Mucosa of descending colon (tissue), 3 donors: ENCODE measurements at regions not wholly inside any gene's neighbourhood (a gene's known extent, or its start where the extent isn't known, plus 50 kb on each side); places are given as distances from the start of the nearest gene placed in this dataset.
"Not testable (repeated sequence)": the region's sequence is repeated elsewhere in the genome, so short reads cannot be mapped to it uniquely, and the experiment has no call there.

Experiments used
- ATAC-seq: fragments of 200-7000 bp; cut with Tn5 transposase; one replicate; pipeline ENCODE4 v1.9.1; 2020; ENCODE audit warnings: mild to moderate bottlenecking, moderate library complexity
- DNase-seq, 3 donors: peaks; one replicate each; pipeline ENCODE4 v3.0.0-alpha.2; 2020
- H3K36me3 ChIP-seq: fragments of 200-600 bp; one replicate; pipeline ENCODE4 v1.8.0; 2021; ENCODE audit warnings: low read depth, mild to moderate bottlenecking
- H3K4me1 ChIP-seq: fragments of 200-600 bp; one replicate; pipeline ENCODE4 v1.8.0; 2021; ENCODE audit warnings: low read depth, mild to moderate bottlenecking
- H3K4me3 ChIP-seq: fragments of 200-600 bp; one replicate; pipeline ENCODE4 v1.8.0; 2021; ENCODE audit warnings: mild to moderate bottlenecking
- H3K9me3 ChIP-seq: fragments of 200-600 bp; one replicate; pipeline ENCODE4 v1.8.0; 2021; ENCODE audit warnings: mild to moderate bottlenecking
- intact Hi-C, 2 donors: fragments of 100-400 bp; cut with DNase I in 1 of 2; cut with micrococcal nuclease in 1 of 2; formaldehyde crosslinking; loops; one replicate each; pipeline versions ENCODE4 v1.11.0 to v1.11.1; 2022; cut with DNase I, micrococcal nuclease
- TF ChIP-seq, protein P1 (sequence below): fragments of 200-600 bp; IDR thresholded peaks from one replicate; pipeline ENCODE4 v1.8.0; 2022; ENCODE audit warnings: antibody characterized with exemption, mild to moderate bottlenecking
- donor health status: DM: no; HTN: no; CAD: no; lungs with moderate emphysema.
- donor health status: DM: no; HTN: no; CAD: no.
- donor health status: DM: no; HTN: yes; CAD: no.

- H3K4me3 ChIP-seq: no peak overlapping the region
- TF ChIP-seq, protein P1, sequence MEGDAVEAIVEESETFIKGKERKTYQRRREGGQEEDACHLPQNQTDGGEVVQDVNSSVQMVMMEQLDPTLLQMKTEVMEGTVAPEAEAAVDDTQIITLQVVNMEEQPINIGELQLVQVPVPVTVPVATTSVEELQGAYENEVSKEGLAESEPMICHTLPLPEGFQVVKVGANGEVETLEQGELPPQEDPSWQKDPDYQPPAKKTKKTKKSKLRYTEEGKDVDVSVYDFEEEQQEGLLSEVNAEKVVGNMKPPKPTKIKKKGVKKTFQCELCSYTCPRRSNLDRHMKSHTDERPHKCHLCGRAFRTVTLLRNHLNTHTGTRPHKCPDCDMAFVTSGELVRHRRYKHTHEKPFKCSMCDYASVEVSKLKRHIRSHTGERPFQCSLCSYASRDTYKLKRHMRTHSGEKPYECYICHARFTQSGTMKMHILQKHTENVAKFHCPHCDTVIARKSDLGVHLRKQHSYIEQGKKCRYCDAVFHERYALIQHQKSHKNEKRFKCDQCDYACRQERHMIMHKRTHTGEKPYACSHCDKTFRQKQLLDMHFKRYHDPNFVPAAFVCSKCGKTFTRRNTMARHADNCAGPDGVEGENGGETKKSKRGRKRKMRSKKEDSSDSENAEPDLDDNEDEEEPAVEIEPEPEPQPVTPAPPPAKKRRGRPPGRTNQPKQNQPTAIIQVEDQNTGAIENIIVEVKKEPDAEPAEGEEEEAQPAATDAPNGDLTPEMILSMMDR: no peak
- DNase-seq (no peak), ATAC-seq (no peak)
- no peaks in the 10 kb centered on the region for H3K9me3 ChIP-seq
- H3K36me3 ChIP-seq: no peaks in the 10 kb centered on the region
- no peaks in the 10 kb centered on the region for H3K4me1 ChIP-seq
- intact Hi-C loops: no loop called here
These were observed 133.2 kb upstream of the IGFBP3 start for GRCh38 chr7:46054272-46054671.

- TF ChIP-seq, protein P1: no peak
- Histone ChIP-seq H3K9me3 (no peaks in the 10 kb centered on the region), H3K4me1 (no peaks in the 10 kb centered on the region), H3K36me3 (no peaks in the 10 kb centered on the region), H3K4me3 (no peak overlapping the region)
- no peak for ATAC-seq
- DNase-seq: no peak
- intact Hi-C loops: no loop called here
These were observed 126.5 kb upstream of the IGFBP3 start for GRCh38 chr7:46047581-46047980.

DNA sequence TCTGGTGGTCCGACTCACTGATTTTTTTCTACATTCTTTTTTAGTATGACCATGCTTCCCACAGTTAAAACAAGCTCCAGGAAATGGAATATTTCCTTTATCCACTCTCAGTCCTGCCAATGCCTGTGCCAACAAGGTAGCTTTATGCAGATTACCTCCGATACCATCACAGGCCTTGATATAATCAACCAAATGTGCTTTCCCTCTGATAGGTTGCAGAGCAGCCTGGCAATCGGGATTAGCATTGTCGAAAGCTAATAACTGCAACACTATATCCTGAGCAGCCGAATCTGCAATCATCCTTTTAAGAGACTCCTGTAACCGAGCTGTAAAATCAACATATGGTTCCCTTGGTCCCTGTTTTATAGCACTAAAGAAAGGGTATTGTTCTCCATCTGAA lies 122.3 kb upstream of the IGFBP3 start:
- H3K4me3 ChIP-seq, intact Hi-C loops, H3K4me1 ChIP-seq, DNase-seq, H3K9me3 ChIP-seq, H3K36me3 ChIP-seq, ATAC-seq: not testable (repeated sequence)

- intact Hi-C loops, ATAC-seq, DNase-seq, H3K4me1 ChIP-seq, H3K9me3 ChIP-seq, H3K4me3 ChIP-seq, H3K36me3 ChIP-seq: not testable (repeated sequence)
These were observed 118.7 kb upstream of the IGFBP3 start for GRCh38 chr7:46039813-46040212.

DNA sequence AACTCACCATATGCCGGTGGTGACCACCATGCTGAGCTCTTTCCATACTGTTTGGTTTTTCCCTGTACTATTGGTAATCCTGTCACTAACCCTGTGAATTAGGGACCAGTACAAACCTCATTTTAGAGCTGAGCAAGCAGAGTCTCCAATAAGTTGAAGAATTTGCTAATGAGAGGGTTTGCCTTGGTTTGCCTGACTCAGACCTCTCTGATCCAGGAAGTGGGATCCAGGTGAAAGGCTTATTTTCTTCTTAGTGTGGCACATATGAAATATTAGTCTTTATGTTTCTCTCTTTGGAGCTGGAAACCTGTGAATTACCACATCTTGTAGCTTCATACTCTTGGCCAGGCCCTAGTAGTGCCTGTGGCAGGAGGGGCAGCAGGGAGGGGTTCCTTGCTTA lies 114.1 kb upstream of the IGFBP3 start:
- ATAC-seq: no peak
- Histone ChIP-seq H3K4me3 (no peak overlapping the region), H3K9me3 (no peaks in the 10 kb centered on the region), H3K36me3 (no peaks in the 10 kb centered on the region), H3K4me1 (no peaks in the 10 kb centered on the region)
- no peak for DNase-seq
- intact Hi-C loops: no loop called here
- TF ChIP-seq, protein P1: no peak

DNA sequence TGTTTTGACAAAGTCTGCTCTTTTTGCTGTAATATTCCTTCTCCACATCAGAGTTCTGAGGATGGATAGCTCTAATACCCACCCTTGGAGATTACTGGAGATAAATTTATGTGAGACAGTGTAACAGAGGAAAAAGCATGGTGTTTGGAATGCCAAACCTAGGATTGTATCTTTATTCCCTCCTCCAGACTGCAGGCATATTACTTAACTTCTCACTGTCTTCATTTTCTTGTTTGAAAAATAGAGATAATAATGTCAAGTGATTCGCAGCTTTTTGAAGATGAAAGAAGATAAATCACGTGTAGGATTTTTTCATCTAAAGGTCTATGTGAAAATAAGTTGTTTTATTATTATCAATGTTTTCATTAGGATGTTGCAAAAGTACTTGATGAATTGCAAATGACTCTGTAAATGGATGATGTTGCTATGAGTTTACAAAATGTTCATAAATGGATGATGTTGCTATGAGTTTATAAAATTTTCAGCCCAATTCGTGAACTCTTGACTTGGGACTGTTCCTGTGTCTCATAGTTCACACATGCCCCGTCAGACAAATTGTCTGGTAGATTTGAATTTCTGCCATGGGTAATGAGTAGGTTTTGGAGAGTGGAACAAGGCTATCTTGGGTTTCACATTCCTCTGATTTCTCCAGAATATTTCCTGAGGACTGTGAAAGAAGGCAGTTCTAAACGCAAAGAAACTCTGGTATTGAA lies 113.1 kb upstream of the IGFBP3 start:
- no peaks in the 10 kb centered on the region for H3K36me3 ChIP-seq
- no peak overlapping the region for H3K4me3 ChIP-seq
- DNase-seq (no peak), ATAC-seq (no peak)
- TF ChIP-seq, protein P1: no peak
- intact Hi-C loops: loop anchor here in 1 of 2 donors (5.0 kb wide), 1 partner anchor 193 kb away; no protein-coding TSS in a partner anchor
- H3K9me3 ChIP-seq: no peaks in the 10 kb centered on the region
- no peaks in the 10 kb centered on the region for H3K4me1 ChIP-seq

DNA sequence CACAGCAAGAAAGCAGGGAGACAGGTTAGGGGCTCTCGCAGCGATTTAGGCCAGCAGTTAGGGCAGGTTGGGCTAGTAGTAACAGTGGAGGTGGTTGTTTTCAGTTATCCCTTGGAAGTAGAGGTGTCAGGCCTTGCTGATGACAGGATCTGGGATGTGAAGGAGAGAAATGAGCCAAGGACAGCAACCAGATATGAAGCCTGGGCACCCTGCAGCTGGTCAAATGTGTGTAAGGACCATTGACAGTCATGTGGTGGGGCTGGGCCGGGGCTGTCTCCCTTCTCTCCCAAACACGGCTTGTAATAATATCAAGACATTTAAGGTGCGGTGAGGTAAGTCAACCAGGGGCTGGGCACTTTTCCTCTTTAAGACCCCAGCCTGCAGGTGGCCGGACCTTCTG lies 112.5 kb upstream of the IGFBP3 start:
- no peaks in the 10 kb centered on the region for H3K36me3 ChIP-seq

More for the DNA sequence above, 112.5 kb upstream of the IGFBP3 start:
- TF ChIP-seq, protein P1: no peak
- no peak for ATAC-seq
- H3K4me1 ChIP-seq: no peaks in the 10 kb centered on the region
- DNase-seq: no peak
- intact Hi-C loops: loop anchor here in 1 of 2 donors (5.0 kb wide), 1 partner anchor 194 kb away; no protein-coding TSS in a partner anchor
- H3K9me3 ChIP-seq: no peaks in the 10 kb centered on the region
- no peak overlapping the region for H3K4me3 ChIP-seq
